B cell (primary cell): ENCODE measurements at regions not wholly inside any gene's neighbourhood (a gene's known extent, or its start where the extent isn't known, plus 50 kb on each side); places are given as distances from the start of the nearest gene placed in this dataset.

ENCODE experiments used
- ATAC-seq: fragments of 200-7000 bp; cut with Tn5 transposase; one replicate; pipeline ENCODE4 v1.10.0; 2021; ENCODE audit warnings: low read depth, mild to moderate bottlenecking, moderate number of reproducible peaks, moderate library complexity
- CTCF ChIA-PET: fragments of 350-600 bp; sonication (Branson Sonifier 250); formaldehyde crosslinking; loops from one replicate; lab custom pipeline; 2021; ENCODE audit warnings: antibody characterized with exemption, inconsistent platforms; lab: Charles Lee
- POLR2A ChIA-PET: fragments of 350-600 bp; sonication (Branson Sonifier 250); formaldehyde crosslinking; loops from one replicate; lab custom pipeline; 2021; ENCODE audit warnings: antibody characterized with exemption; lab: Charles Lee
- DNase-seq: peaks from one replicate; pipeline ENCODE4 v3.0.0; 2013
- H2AFZ ChIP-seq: 2 replicates; pipeline ENCODE4 v1.6.1; 2012; ENCODE audit warnings: mild to moderate bottlenecking, low read depth, low read length; ENCODE audit not compliant: insufficient read depth, poor library complexity, severe bottlenecking
- H3K27ac ChIP-seq, 2 donors: 1 replicate in 1 of 2; 2 replicates in 1 of 2; pipeline ENCODE4 v1.5.1; 2012 to 2013; ENCODE audit warnings: low read length in 2 of 2, mild to moderate bottlenecking in 2 of 2, moderate library complexity in 1 of 2
- H3K27me3 ChIP-seq, 4 experiments: fragments of 200-600 bp in 1 of 4; sonication (generic) in 1 of 4; replicated peaks in 1 of 4; 1 replicate in 2 of 4; 2 replicates in 2 of 4; pipeline versions ENCODE4 v1.6.1 to v1.7.0; 2013 to 2016; ENCODE audit warnings: low read length in 3 of 4, mild to moderate bottlenecking in 2 of 4, mixed read lengths in 1 of 4, moderate library complexity in 1 of 4; ENCODE audit not compliant: insufficient read depth in 4 of 4, control insufficient read depth in 3 of 4; ENCODE audit errors: control extremely low read depth in 1 of 4
- H3K36me3 ChIP-seq, 2 experiments: replicated peaks in 1 of 2; 1 replicate in 1 of 2; 2 replicates in 1 of 2; pipeline versions ENCODE4 v1.6.1 to v1.7.1; 2013; ENCODE audit warnings: low read length in 1 of 2; ENCODE audit not compliant: insufficient read depth in 2 of 2, control insufficient read depth in 1 of 2; ENCODE audit errors: control extremely low read depth in 1 of 2, extremely low read depth in 1 of 2
- H3K4me1 ChIP-seq, 2 donors: fragments of 200-600 bp in 1 of 2; sonication (generic) in 1 of 2; 1 replicate in 1 of 2; 2 replicates in 1 of 2; pipeline versions ENCODE4 v1.5.1 to v1.6.1; 2013 to 2017; ENCODE audit warnings: low read length in 2 of 2; ENCODE audit not compliant: control insufficient read depth in 2 of 2, insufficient read depth in 2 of 2
- H3K4me2 ChIP-seq: replicated peaks from 2 replicates; pipeline ENCODE3; 2012; ENCODE audit warnings: mild to moderate bottlenecking, low read depth, low read length; ENCODE audit not compliant: poor library complexity, severe bottlenecking
- H3K4me3 ChIP-seq, 5 experiments: fragments of 200-600 bp in 1 of 5; sonication (generic) in 1 of 5; 1 replicate in 3 of 5; 2 replicates in 2 of 5; pipeline versions ENCODE4 v1.5.1 to v1.7.0; 2011 to 2016; ENCODE audit warnings: low read length in 4 of 5, mild to moderate bottlenecking in 4 of 5, low read depth in 2 of 5, control low read depth in 1 of 5, moderate library complexity in 1 of 5; ENCODE audit not compliant: insufficient read depth in 1 of 5; ENCODE audit errors: control extremely low read depth in 1 of 5, extremely low read depth in 1 of 5
- H3K79me2 ChIP-seq: fragments of 200-600 bp; sonication (generic); one replicate; pipeline ENCODE4 v1.6.0; 2016; ENCODE audit warnings: low read length; ENCODE audit not compliant: control insufficient read depth, insufficient read depth
- H3K9ac ChIP-seq: fragments of 200-600 bp; sonication (generic); 2 replicates; pipeline ENCODE4 v1.6.1; 2017; ENCODE audit warnings: mild to moderate bottlenecking, low read length, moderate library complexity
- H3K9me3 ChIP-seq, 3 donors: one replicate each; pipeline versions ENCODE4 v1.6.1 to v1.7.1; 2013; ENCODE audit warnings: low read length in 2 of 3; ENCODE audit not compliant: control insufficient read depth in 2 of 3, insufficient read depth in 1 of 3; ENCODE audit errors: control extremely low read depth in 1 of 3
- H4K20me1 ChIP-seq: 2 replicates; pipeline ENCODE4 v1.6.0; 2012; ENCODE audit warnings: mild to moderate bottlenecking, low read length; ENCODE audit not compliant: insufficient read depth, control insufficient read depth, poor library complexity, severe bottlenecking
- H3K27ac Mint-ChIP-seq: one replicate; pipeline ENCODE4 v1.8.0; 2021; ENCODE audit warnings: mixed read lengths
- H3K27me3 Mint-ChIP-seq: one replicate; pipeline ENCODE4 v1.8.0; 2021; ENCODE audit warnings: mixed read lengths
- H3K4me1 Mint-ChIP-seq: one replicate; pipeline ENCODE4 v1.8.0; 2021; ENCODE audit warnings: mixed read lengths
- H3K4me3 Mint-ChIP-seq: one replicate; pipeline ENCODE4 v1.8.0; 2021; ENCODE audit warnings: mixed read lengths
- H3K9me3 Mint-ChIP-seq: one replicate; pipeline ENCODE4 v1.8.0; 2022; ENCODE audit warnings: mixed read lengths; ENCODE audit not compliant: insufficient read depth
- CTCF ChIP-seq: fragments of 200-600 bp; IDR thresholded peaks from one replicate; pipeline ENCODE4 v1.8.0; 2022; ENCODE audit warnings: antibody characterized with exemption, mild to moderate bottlenecking
- EZH2 ChIP-seq: IDR thresholded peaks from 2 replicates; pipeline ENCODE4 v1.6.1; 2012; ENCODE audit warnings: borderline replicate concordance, low read depth, mild to moderate bottlenecking, moderate library complexity, low read length; ENCODE audit not compliant: insufficient read depth, poor library complexity, severe bottlenecking
- WGBS: methylation state at CpG from one replicate; pipeline ENCODE4 v1.1.5; 2013; ENCODE audit warnings: missing lambda C conversion rate; ENCODE audit not compliant: insufficient coverage; 5-methylcytosine and 5-hydroxymethylcytosine counted together
- intact Hi-C: fragments of 100-400 bp; cut with micrococcal nuclease; formaldehyde crosslinking; loops from one replicate; pipeline ENCODE4 v1.10.0; 2022

GRCh38 chr7:67729771-67730170 is 733.1 kb downstream of the TYW1 start:
- no peaks in the 10 kb centered on the region for H3K4me1 Mint-ChIP-seq
- intact Hi-C loops = no loop called here
- DNase-seq = no peak
- TF ChIP-seq CTCF (no peak), EZH2 (no peak)
- Histone ChIP-seq H3K9me3 (peaks cover 0 to 17% (median 0%) of the 10 kb centered on the region in 3 donors), H4K20me1 (no peaks in the 10 kb centered on the region), H3K9ac (no peak overlapping the region), H2AFZ (no peak overlapping the region), H3K27ac (no peak overlapping the region), H3K36me3 (no peaks in the 10 kb centered on the region), H3K4me2 (no peak overlapping the region), H3K4me3 (no peak overlapping the region), H3K4me1 (no peaks in the 10 kb centered on the region), H3K27me3 (no peaks in the 10 kb centered on the region), H3K79me2 (no peaks in the 10 kb centered on the region)
- ChIA-PET POLR2A (no interaction called here), CTCF (no interaction called here)
- no peak overlapping the region for H3K27ac Mint-ChIP-seq
- whole genome bisulfite sequencing = 76% methylated on average over 7 of the region's 7 CpGs
- no peak for ATAC-seq
- no peak overlapping the region for H3K4me3 Mint-ChIP-seq
- no peaks in the 10 kb centered on the region for H3K27me3 Mint-ChIP-seq
- no peaks in the 10 kb centered on the region for H3K9me3 Mint-ChIP-seq

- no peaks in the 10 kb centered on the region for H3K79me2 ChIP-seq
- no peak overlapping the region for H2AFZ ChIP-seq
- no peak overlapping the region for H3K4me2 ChIP-seq
- H3K9me3 Mint-ChIP-seq = no peaks in the 10 kb centered on the region
- H3K4me1 ChIP-seq = no peaks in the 10 kb centered on the region
- TF ChIP-seq CTCF (no peak), EZH2 (no peak)
- ChIA-PET CTCF (no interaction called here), POLR2A (no interaction called here)
- H3K36me3 ChIP-seq = no peaks in the 10 kb centered on the region
- no peak overlapping the region for H3K9ac ChIP-seq
- H4K20me1 ChIP-seq = no peaks in the 10 kb centered on the region
- intact Hi-C loops = no loop called here
- no peaks in the 10 kb centered on the region for H3K27me3 ChIP-seq
- ATAC-seq = no peak
- H3K4me3 ChIP-seq = no peak overlapping the region
- H3K4me3 Mint-ChIP-seq = no peak overlapping the region
- H3K27ac Mint-ChIP-seq = no peak overlapping the region
- WGBS = 70% methylated on average over 1 of the region's 2 CpGs
- DNase-seq = no peak
- H3K9me3 ChIP-seq = peaks cover 0 to 17% (median 0%) of the 10 kb centered on the region in 3 donors
- no peak overlapping the region for H3K27ac ChIP-seq
- no peaks in the 10 kb centered on the region for H3K4me1 Mint-ChIP-seq
- no peaks in the 10 kb centered on the region for H3K27me3 Mint-ChIP-seq
Observed at GRCh38 chr7:67731704-67732103, 735.1 kb downstream of the TYW1 start.
